ENCODE measurements at regions not wholly inside any gene's neighbourhood (a gene's known extent, or its start where the extent isn't known, plus 50 kb on each side); places are given as distances from the start of the nearest gene placed in this dataset.
"Not testable (repeated sequence)": the region's sequence is repeated elsewhere in the genome, so short reads cannot be mapped to it uniquely, and the experiment has no call there.

- Histone ChIP-seq H4K20me1 (replicated peaks; ENCODE audit: insufficient read depth) (no peaks in the 10 kb centered on the region), H3K4me3 (no peak overlapping the region), H3K4me2 (no peak overlapping the region), H2AFZ (no peak overlapping the region), H3F3A (replicated peaks; ENCODE audit: low read depth) (no peaks in the 10 kb centered on the region), H3K4me1 (ENCODE audit: insufficient read depth) (no peaks in the 10 kb centered on the region; the same call in 1 of the 2 replicates), H3K79me2 (replicated peaks; ENCODE audit: insufficient read depth) (no peaks in the 10 kb centered on the region), H3K27me3 (ENCODE audit: insufficient read depth) (no peaks in the 10 kb centered on the region), H3K27ac (ENCODE audit: low read depth) (no peak overlapping the region), H3K9me2 (ENCODE audit: insufficient read depth) (no peaks in the 10 kb centered on the region), H3K36me3 (ENCODE audit: insufficient read depth) (no peaks in the 10 kb centered on the region)
- H3K9me3 Mint-ChIP-seq, result peaks cover 11% of the 10 kb centered on the region
- peaks cover 9% of the 10 kb centered on the region; the same call in 2 of the 3 replicates for H3K4me1 Mint-ChIP-seq
- H3K4me3 Mint-ChIP-seq, result no peak overlapping the region
- TF ChIP-seq ZNF462 (CRISPR knock-in tag; IDR thresholded peaks at IDR 0.05), result no peak
- no peak for TF ChIP-seq NANOG (IDR thresholded peaks at IDR 0.05; ENCODE audit: borderline replicate concordance)
- no peak for TF ChIP-seq ZNF114 (CRISPR knock-in tag; IDR thresholded peaks at IDR 0.05)
- no peak for TF ChIP-seq POLR2AphosphoS5 (IDR thresholded peaks at IDR 0.05; ENCODE audit: low read depth)
- no peak for TF ChIP-seq CREB1 (CRISPR knock-in tag; IDR thresholded peaks at IDR 0.05; ENCODE audit: low read depth)
- TF ChIP-seq ZNF331 (CRISPR knock-in tag; IDR thresholded peaks at IDR 0.05; ENCODE audit: low read depth), result no peak
- TF ChIP-seq STAT1 (IDR thresholded peaks at IDR 0.05; ENCODE audit: unreplicated experiment), result no peak
- TF ChIP-seq EZH2 (IDR thresholded peaks at IDR 0.05; ENCODE audit: low read depth, unreplicated experiment), result no peak
- H3K27ac Mint-ChIP-seq, result no peak overlapping the region
- no peaks in the 10 kb centered on the region for H3K27me3 Mint-ChIP-seq (ENCODE audit: insufficient read depth, low read depth, poor library complexity)
- DNase-seq (ENCODE audit: low spot score) (no peak), ATAC-seq (no peak)
- peaks cover 7% of the 10 kb centered on the region; the same call in 2 of the 3 replicates for H3K36me3 Mint-ChIP-seq (ENCODE audit: low read depth)
Observed at GRCh38 chrX:30147996-30148643, 67.2 kb upstream of the MAGEB2 start.

- H3K9me2 ChIP-seq (ENCODE audit: insufficient read depth); H3K4me3 Mint-ChIP-seq; H3F3A ChIP-seq (replicated peaks; ENCODE audit: low read depth); DNase-seq (ENCODE audit: low spot score); H3K79me2 ChIP-seq (replicated peaks; ENCODE audit: insufficient read depth); H2AFZ ChIP-seq; H3K4me3 ChIP-seq; H3K36me3 ChIP-seq (ENCODE audit: insufficient read depth); H3K27ac ChIP-seq (ENCODE audit: low read depth); ATAC-seq; H4K20me1 ChIP-seq (replicated peaks; ENCODE audit: insufficient read depth); H3K27ac Mint-ChIP-seq; H3K27me3 ChIP-seq (ENCODE audit: insufficient read depth); H3K27me3 Mint-ChIP-seq (ENCODE audit: insufficient read depth, low read depth, poor library complexity); H3K4me2 ChIP-seq; H3K36me3 Mint-ChIP-seq (ENCODE audit: low read depth): not testable (repeated sequence)
- Mint-ChIP-seq H3K9me3 (peaks cover 11% of the 10 kb centered on the region), H3K4me1 (peaks cover 17% of the 10 kb centered on the region)
- H3K4me1 ChIP-seq (ENCODE audit: insufficient read depth), result peaks cover 10% of the 10 kb centered on the region
Observed at GRCh38 chrX:30149206-30149605, 66.2 kb upstream of the MAGEB2 start.

Measured in GM23338 (cell line).